ENCODE measurements at regions not wholly inside any gene's neighbourhood (a gene's known extent, or its start where the extent isn't known, plus 50 kb on each side); places are given as distances from the start of the nearest gene placed in this dataset.

GRCh38 chr5:38613490-38613889 is 57.0 kb upstream of the LIFR start:
- H3K14ac ChIP-seq (ENCODE audit: insufficient read length): no peak overlapping the region
- no peak overlapping the region for H3K9ac ChIP-seq (replicated peaks in 1 of 4; ENCODE audit: extremely low read depth in 1 of 4, low read depth in 3 of 4, low read length in 3 of 4)
- no peak overlapping the region for H2BK20ac ChIP-seq (ENCODE audit: low read length)
- H2BK12ac ChIP-seq (ENCODE audit: low read depth, low read length): no peak overlapping the region
- peaks cover 0 to 4% (median 0%) of the 10 kb centered on the region in 4 experiments; a peak in 2 of 7 replicates for H3K4me1 ChIP-seq (replicated peaks in 1 of 4; ENCODE audit: control insufficient read depth in 3 of 4, insufficient read depth in 4 of 4, low read length in 3 of 4)
- H2AK5ac ChIP-seq (ENCODE audit: low read depth, low read length): no peak overlapping the region
- H3K4me2 ChIP-seq (ENCODE audit: insufficient read depth in 1 of 2, low read depth in 2 of 2, low read length in 2 of 2): no peak overlapping the region
- H3K79me2 ChIP-seq (ENCODE audit: control insufficient read depth in 1 of 2, insufficient read depth in 2 of 2, low read length in 2 of 2): no peaks in the 10 kb centered on the region
- no peaks in the 10 kb centered on the region for H3K27me3 ChIP-seq (replicated peaks in 1 of 4; ENCODE audit: control insufficient read depth in 3 of 4, extremely low read depth in 1 of 4, insufficient read depth in 3 of 4, low read length in 3 of 4)
- no peak for FAIRE-seq
- H2AFZ ChIP-seq (ENCODE audit: low read length): no peak overlapping the region
- H3K23me2 ChIP-seq (ENCODE audit: low read depth, low read length): no peaks in the 10 kb centered on the region
- TF ChIP-seq E2F6 (IDR thresholded peaks at IDR 0.05) (no peak), MAFK (IDR thresholded peaks at IDR 0.05; ENCODE audit: low read depth, low read length) (no peak), CBX8 (IDR thresholded peaks at IDR 0.05; ENCODE audit: borderline replicate concordance, low read depth, low read length) (no peak), POLR2AphosphoS5 (IDR thresholded peaks at IDR 0.05; ENCODE audit: low read depth, low read length) (no peak), CEBPB (IDR thresholded peaks at IDR 0.05; ENCODE audit: low read depth, low read length) (no peak), JUND (IDR thresholded peaks at IDR 0.05; ENCODE audit: low read length) (no peak), SAP30 (IDR thresholded peaks at IDR 0.05; ENCODE audit: insufficient read depth, insufficient replicate concordance, low read length) (no peak), POU5F1 (IDR thresholded peaks at IDR 0.05; ENCODE audit: low read depth, low read length) (no peak), SP1 (IDR thresholded peaks at IDR 0.05; ENCODE audit: low read depth, low read length) (no peak), TCF12 (IDR thresholded peaks at IDR 0.05; ENCODE audit: low read depth, low read length) (no peak), TEAD4 (IDR thresholded peaks at IDR 0.05; ENCODE audit: low read depth, low read length) (no peak)
- TF ChIP-seq, protein P1, sequence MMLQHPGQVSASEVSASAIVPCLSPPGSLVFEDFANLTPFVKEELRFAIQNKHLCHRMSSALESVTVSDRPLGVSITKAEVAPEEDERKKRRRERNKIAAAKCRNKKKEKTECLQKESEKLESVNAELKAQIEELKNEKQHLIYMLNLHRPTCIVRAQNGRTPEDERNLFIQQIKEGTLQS (IDR thresholded peaks at IDR 0.05; ENCODE audit: insufficient read depth, low read depth, low read length): no peak
- TF ChIP-seq, protein P2, sequence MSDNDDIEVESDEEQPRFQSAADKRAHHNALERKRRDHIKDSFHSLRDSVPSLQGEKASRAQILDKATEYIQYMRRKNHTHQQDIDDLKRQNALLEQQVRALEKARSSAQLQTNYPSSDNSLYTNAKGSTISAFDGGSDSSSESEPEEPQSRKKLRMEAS (IDR thresholded peaks at IDR 0.05): no peak
- H2BK5ac ChIP-seq (ENCODE audit: low read depth, low read length): no peak overlapping the region
- H4K20me1 ChIP-seq (replicated peaks in 1 of 2; ENCODE audit: control insufficient read depth in 1 of 2, insufficient read depth in 2 of 2, low read length in 2 of 2): no peaks in the 10 kb centered on the region
- no peak overlapping the region for H2BK15ac ChIP-seq (ENCODE audit: low read length)
- no peak overlapping the region for H3K4ac ChIP-seq (replicated peaks; ENCODE audit: insufficient read length, low read depth, low read length)
- whole genome bisulfite sequencing, 2 experiments (ENCODE audit: extremely low coverage in 1 of 2, insufficient coverage in 1 of 2, insufficient read length in 1 of 2, insufficient replicate concordance in 2 of 2, low coverage in 1 of 2, low lambda C conversion rate in 2 of 2, missing lambda C conversion rate in 1 of 2): 93% methylated on average over 3 of the region's 3 CpGs; no CpG with 5 or more reads in 1 of the 2 experiments
- DNase-seq (ENCODE audit: low read depth in 1 of 2, low spot score in 2 of 2): no peak
- H3K18ac ChIP-seq (ENCODE audit: extremely low read depth, low read length): no peak overlapping the region
- no peak overlapping the region for H2BK120ac ChIP-seq (replicated peaks; ENCODE audit: low read depth, low read length)
- POLR2A ChIA-PET (ENCODE audit: partially characterized antibody): no interaction called here
- H4K8ac ChIP-seq (ENCODE audit: extremely low read depth, insufficient read depth, low read length): no peak overlapping the region
- H3K27ac ChIP-seq (ENCODE audit: low read depth, low read length): no peak overlapping the region
- H3K9me3 ChIP-seq (ENCODE audit: insufficient read depth in 2 of 2, low read depth in 1 of 2, low read length in 1 of 2): no peaks in the 10 kb centered on the region
- no peak overlapping the region for H3K4me3 ChIP-seq (ENCODE audit: extremely low read depth in 1 of 4, insufficient read depth in 2 of 4, low read depth in 3 of 4, low read length in 4 of 4)
- CTCF ChIA-PET (ENCODE audit: partially characterized antibody): interaction anchor here (1.0 to 1.8 kb wide), 2 partner anchors 15 to 172 kb away, joined by 3 to 6 read pairs; no protein-coding TSS in a partner anchor
- H4K91ac ChIP-seq (replicated peaks; ENCODE audit: insufficient read length, low read length): no peak overlapping the region
- H4K5ac ChIP-seq (ENCODE audit: insufficient read length, low read depth, low read length): no peak overlapping the region
- no peaks in the 10 kb centered on the region for H3K36me3 ChIP-seq (ENCODE audit: control insufficient read depth in 2 of 4, insufficient read depth in 4 of 4, low read length in 3 of 4)
- no peak overlapping the region for H3K56ac ChIP-seq (replicated peaks; ENCODE audit: insufficient read length, low read depth, low read length)
- H3K79me1 ChIP-seq (ENCODE audit: low read depth, low read length): no peaks in the 10 kb centered on the region
- no peak overlapping the region for H3K23ac ChIP-seq (ENCODE audit: insufficient read length)

All from H1 (cell line).